ENCODE measurements at regions not wholly inside any gene's neighbourhood (a gene's known extent, or its start where the extent isn't known, plus 50 kb on each side); places are given as distances from the start of the nearest gene placed in this dataset.

DNA sequence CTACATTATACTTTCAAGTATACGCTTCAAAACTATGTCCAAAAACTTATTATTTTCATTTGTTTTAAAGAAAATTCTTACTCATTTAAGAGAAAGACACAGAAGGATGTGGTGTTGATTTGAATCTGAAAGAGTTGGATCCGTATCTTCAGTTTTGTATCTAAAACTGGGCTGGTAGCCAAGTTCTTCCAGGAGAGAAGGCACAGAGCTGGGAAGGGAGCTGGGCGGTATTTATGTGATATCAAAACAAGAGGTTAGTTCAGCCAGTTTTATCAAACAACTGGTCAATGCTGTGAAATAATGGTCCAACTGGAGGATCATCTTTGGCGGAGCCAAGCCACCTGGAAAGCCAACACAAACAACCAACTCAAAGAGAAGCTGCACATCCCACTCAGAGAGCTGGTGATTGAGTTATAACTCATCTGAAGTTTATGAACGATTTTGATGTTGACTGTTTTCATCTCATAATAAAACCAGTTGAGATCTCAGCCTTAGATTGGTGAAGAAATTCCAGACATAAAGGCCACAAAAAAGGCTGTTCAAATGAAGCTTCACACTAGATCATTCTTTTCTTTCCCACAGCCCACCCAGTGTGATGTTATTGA, 489.6 kb upstream of the RASGRP1 start:
- TF ChIP-seq RAD21 (IDR thresholded peaks at IDR 0.05; ENCODE audit: low read length) (no peak), CTCF (IDR thresholded peaks at IDR 0.05) (no peak), FOXJ3 (CRISPR knock-in tag; IDR thresholded peaks at IDR 0.05) (no peak), TAF1 (IDR thresholded peaks at IDR 0.05; ENCODE audit: borderline replicate concordance, low read depth, low read length) (no peak), EP300 (IDR thresholded peaks at IDR 0.05; ENCODE audit: borderline replicate concordance in 1 of 2, low read depth in 1 of 2, low read length in 1 of 2) (no peak), CHD2 (IDR thresholded peaks at IDR 0.05; ENCODE audit: low read length, partially characterized antibody) (no peak), MAX (IDR thresholded peaks at IDR 0.05; ENCODE audit: low read depth) (no peak), POLR2AphosphoS5 (IDR thresholded peaks at IDR 0.05; ENCODE audit: low read depth, low read length) (no peak), PBX3 (IDR thresholded peaks at IDR 0.05) (no peak), JUND (IDR thresholded peaks at IDR 0.05) (no peak)
- TF ChIP-seq, protein P1, sequence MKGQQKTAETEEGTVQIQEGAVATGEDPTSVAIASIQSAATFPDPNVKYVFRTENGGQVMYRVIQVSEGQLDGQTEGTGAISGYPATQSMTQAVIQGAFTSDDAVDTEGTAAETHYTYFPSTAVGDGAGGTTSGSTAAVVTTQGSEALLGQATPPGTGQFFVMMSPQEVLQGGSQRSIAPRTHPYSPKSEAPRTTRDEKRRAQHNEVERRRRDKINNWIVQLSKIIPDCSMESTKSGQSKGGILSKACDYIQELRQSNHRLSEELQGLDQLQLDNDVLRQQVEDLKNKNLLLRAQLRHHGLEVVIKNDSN (IDR thresholded peaks at IDR 0.05; ENCODE audit: borderline replicate concordance, low read depth), result no peak
- TF ChIP-seq, protein P2, sequence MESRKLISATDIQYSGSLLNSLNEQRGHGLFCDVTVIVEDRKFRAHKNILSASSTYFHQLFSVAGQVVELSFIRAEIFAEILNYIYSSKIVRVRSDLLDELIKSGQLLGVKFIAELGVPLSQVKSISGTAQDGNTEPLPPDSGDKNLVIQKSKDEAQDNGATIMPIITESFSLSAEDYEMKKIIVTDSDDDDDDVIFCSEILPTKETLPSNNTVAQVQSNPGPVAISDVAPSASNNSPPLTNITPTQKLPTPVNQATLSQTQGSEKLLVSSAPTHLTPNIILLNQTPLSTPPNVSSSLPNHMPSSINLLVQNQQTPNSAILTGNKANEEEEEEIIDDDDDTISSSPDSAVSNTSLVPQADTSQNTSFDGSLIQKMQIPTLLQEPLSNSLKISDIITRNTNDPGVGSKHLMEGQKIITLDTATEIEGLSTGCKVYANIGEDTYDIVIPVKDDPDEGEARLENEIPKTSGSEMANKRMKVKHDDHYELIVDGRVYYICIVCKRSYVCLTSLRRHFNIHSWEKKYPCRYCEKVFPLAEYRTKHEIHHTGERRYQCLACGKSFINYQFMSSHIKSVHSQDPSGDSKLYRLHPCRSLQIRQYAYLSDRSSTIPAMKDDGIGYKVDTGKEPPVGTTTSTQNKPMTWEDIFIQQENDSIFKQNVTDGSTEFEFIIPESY (IDR thresholded peaks at IDR 0.05; ENCODE audit: borderline replicate concordance, low read depth), result no peak
- TF ChIP-seq, protein P3, sequence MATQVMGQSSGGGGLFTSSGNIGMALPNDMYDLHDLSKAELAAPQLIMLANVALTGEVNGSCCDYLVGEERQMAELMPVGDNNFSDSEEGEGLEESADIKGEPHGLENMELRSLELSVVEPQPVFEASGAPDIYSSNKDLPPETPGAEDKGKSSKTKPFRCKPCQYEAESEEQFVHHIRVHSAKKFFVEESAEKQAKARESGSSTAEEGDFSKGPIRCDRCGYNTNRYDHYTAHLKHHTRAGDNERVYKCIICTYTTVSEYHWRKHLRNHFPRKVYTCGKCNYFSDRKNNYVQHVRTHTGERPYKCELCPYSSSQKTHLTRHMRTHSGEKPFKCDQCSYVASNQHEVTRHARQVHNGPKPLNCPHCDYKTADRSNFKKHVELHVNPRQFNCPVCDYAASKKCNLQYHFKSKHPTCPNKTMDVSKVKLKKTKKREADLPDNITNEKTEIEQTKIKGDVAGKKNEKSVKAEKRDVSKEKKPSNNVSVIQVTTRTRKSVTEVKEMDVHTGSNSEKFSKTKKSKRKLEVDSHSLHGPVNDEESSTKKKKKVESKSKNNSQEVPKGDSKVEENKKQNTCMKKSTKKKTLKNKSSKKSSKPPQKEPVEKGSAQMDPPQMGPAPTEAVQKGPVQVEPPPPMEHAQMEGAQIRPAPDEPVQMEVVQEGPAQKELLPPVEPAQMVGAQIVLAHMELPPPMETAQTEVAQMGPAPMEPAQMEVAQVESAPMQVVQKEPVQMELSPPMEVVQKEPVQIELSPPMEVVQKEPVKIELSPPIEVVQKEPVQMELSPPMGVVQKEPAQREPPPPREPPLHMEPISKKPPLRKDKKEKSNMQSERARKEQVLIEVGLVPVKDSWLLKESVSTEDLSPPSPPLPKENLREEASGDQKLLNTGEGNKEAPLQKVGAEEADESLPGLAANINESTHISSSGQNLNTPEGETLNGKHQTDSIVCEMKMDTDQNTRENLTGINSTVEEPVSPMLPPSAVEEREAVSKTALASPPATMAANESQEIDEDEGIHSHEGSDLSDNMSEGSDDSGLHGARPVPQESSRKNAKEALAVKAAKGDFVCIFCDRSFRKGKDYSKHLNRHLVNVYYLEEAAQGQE (IDR thresholded peaks at IDR 0.05; ENCODE audit: low read depth, low read length), result no peak

Measured in SK-N-SH (cell line).